ENCODE measurements at regions not wholly inside any gene's neighbourhood (a gene's known extent, or its start where the extent isn't known, plus 50 kb on each side); places are given as distances from the start of the nearest gene placed in this dataset.

DNA sequence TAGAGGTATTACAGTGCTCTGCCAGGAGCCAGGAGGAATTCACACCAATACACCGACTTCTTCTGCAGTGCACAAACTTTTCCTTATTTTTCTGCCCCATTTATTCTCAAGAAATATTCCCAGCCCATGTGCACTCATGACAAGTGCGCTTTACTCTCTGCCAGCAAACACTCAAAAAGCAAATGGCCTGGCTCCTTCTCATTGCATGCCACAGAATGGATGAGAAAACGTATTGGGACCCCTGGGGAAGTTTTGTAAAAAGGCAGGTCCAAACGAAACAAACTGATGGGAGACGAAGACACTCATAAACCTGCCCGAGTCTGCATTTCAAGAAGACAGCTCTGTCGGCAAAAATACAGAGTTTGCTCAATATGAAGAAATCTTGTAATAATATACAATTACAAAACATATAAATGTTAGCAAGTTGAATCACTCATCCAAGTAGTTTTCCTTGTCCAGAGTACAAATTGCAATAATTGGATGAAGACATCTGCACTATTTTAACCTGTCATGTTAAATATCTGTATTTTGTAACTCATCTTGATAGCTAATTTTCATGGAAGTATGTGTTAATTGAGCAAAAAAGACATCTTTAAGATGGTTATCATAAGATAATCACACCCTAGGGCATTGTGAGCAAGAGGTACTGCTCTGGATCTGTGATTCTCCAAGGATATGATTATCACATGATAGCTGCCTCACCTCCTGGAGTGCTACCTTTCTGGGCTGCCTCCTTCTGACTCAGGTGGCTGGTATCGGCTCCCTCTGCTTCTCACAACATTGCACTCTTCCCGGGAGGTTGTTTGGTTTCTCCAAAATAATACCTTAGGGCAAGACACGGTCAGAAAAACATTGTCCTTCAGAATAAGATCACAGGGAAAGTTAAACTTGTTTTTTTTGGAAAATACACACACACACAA is 260.8 kb upstream of the G2E3 start:
- no peak for DNase-seq (ENCODE audit: low read depth, low spot score)

DNA sequence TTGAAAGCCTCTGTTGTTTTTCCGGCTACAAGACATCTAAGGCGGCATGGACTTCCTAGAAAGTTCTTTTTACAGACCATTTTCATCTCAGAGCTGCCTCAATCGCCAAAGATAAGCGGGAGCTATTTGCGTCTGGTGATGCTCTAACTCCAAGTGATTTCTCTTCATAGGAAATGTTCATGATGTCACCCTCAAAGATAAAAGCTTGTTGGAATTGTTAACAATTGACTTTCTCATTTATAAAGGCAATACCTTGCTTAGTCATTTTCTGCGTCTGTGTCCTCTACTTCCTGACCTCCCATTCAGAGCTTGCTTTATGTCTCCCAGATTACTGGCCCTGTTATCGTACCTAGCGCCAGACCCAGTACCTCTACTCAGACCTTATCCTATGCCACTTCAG is 259.0 kb upstream of the G2E3 start:
- DNase-seq (ENCODE audit: low read depth, low spot score): no peak

DNA sequence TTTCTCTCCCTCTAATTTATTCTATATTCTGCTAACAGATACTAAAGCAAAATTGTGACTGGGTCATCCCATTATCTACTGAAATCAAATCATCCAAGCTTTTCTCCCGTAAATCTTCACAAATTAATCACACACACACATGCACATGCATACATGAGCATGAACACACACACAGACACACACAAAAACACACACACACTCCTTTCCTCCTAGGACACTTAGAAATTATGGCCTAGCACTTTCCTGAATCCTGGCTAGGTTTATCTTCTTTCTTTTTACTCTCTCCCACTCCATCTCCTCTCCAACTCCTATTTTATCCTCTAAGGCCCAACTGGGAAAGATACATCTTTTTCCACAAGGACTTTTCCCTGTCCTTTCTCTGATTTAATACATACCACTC is 255.6 kb upstream of the G2E3 start:
- no peak for DNase-seq (ENCODE audit: low read depth, low spot score)

DNA sequence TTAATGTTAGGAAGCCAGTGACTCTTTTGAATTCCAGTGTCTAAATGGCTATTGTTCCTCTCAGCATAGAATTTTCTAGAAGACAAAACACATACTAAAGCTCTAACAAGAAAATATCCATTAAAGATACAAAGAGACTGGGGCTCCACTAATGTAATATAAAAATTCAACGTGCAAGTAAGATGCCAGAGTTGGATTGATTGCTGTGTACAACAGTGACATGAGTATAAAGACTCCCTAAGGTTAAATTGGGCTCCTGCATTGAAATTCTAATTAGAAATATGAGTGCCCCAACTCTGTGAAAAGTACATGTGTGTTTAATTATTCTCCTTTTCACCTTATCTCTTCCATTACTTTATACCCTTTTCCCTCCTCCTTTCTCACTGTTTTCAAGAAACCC is 253.6 kb upstream of the G2E3 start:
- DNase-seq (ENCODE audit: low read depth, low spot score): no peak

DNA sequence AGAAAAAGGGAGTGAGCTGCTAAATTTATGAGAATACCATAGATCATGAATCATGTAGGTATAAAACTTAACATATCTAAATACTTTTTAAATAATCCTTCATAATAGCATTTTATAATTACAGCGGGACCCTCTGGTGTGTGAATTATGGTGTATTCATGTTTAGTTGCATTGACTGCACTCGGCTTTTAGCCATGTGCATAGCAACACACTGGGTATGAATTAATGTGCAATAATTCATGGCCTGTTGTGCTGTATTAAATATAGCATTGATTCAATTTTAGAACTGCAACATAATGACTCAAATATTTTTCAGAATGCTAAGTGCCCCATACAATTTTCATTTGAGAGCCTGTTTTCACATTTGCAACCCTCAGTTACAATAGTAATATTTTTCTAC is 249.6 kb upstream of the G2E3 start:
- DNase-seq (ENCODE audit: low read depth, low spot score): no peak

DNA sequence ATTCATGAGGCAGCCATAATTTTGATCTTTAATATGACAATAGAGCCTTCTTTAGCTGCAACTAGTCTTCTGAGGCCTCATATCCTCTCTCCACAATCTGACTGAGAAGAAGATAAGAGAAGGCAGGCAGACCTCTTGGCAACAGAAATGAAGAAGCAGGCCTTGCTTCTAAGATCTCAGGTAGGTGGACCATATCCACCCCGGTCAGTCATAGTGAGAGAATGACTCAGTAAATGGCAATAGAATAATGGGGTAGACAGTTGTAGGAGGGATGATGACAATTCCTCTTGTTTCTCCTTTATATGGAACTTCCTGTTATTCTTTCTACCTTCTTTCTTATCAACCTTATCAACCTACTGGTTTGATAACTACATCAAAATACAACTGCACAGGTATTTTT is 246.7 kb upstream of the G2E3 start:
- DNase-seq (ENCODE audit: low read depth, low spot score): no peak

DNA sequence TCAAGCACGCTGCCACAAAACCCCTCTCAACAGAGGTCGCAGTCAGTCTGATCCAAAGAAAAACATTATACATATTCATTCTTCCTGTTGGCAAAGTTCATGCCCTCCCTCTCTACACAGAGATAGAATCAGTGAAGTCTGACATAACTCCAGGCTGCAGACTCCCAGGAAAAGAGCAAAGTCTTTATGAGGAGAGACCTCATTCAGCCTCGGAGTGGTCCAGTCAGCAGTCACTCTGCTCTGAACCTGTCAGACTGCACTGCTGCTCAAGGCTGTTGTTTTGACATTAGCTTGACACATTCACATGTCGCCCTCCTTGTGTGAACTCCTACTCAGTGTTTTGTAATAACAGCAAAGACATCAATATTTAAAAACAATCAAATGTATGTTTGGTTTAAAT is 241.2 kb upstream of the G2E3 start:
- no peak for DNase-seq (ENCODE audit: low read depth, low spot score)

DNA sequence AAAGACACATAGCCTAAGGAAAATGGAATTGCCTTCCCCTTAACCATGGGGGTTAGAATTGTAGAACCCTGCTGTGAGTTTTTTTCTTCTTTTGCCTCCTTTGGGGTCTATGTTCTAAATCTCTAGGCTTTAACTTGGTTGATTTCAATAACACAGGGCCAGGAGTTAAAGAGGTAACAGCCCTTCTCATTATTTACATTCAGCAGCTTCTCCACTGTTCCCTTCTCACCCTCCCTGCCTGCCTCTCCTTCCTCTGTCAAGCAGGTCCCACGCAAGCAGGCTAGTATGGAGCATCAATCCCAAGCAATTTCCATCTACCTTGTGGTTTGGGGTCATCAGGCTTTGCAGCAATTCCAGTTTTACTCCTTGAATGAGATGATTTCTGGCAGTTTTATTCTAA is 236.1 kb upstream of the G2E3 start:
- no peak for DNase-seq (ENCODE audit: low read depth, low spot score)

DNA sequence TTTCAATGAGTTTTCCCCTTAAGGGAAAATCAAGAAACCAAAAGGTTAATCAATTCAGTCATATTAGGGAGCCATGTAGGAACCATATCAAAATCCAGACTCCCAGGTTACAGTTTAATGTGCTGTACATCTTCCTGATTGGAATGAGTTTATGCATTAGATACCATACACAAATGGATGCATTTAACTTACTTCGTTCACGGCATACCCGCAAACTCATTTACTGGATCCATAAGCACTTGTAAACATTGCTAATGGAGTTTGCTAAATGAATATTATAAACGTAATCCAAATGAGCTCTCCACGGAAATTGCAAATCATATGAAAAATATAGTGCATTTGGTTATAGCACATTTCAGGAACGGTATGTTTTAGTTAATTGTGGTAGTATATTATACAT is 228.9 kb upstream of the G2E3 start:
- no peak for DNase-seq (ENCODE audit: low read depth, low spot score)

DNA sequence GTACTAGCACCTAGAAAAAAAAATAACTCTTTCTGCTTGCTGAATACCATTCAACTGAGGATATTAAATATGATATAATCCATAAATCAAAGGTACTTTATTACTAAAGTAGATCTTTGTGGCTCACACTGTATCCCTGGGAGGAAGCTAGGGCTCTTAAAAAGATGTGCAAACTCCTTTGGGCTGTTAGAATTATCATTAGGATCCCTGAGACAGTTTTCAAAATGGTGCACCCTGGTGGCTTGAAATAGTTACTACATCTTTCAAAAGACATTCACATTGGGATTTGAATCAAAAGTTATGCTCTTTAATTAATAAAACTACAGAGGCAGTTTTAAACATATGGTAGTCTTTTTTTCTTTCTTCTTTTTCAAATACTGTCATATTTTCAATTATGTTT is 228.5 kb upstream of the G2E3 start:
- no peak for DNase-seq (ENCODE audit: low read depth, low spot score)

DNA sequence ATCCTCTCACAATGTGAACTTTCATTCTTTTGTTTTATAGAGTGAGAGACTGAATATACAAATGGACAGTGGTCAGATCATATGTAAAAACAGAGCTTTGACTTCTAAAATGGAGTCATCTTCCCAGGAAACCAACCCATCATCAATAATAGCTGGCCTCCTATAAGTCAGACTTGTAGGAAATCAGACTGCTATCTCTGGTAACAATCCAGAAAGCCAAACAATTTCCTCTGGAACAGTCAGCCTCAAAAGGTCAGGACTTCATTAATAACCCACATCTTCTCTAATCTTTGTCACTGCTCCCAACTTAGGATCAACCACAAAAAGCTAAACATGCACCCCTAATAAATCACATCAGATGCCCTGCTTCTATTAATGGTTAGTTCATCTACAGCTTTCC is 227.9 kb upstream of the G2E3 start:
- DNase-seq (ENCODE audit: low read depth, low spot score): no peak

DNA sequence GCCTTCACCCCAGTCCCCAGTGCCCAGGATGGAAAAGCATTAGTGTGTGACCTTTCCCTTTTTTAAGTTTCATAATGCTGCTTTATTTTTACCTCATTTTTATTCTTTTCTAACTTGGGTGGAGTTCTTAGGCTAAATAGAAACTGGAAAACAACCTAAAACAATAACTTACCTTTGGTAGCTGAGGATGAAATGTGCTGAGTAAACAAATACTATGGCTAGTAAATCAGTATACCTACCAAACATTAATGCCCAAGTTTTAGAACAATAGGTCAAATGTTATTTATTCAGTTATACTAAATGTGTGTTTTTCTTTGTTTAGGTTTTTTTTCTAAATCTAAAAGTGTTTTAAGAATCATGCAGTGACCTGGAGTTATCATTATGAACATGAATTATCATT is 226.6 kb upstream of the G2E3 start:
- DNase-seq (ENCODE audit: low read depth, low spot score): no peak

DNA sequence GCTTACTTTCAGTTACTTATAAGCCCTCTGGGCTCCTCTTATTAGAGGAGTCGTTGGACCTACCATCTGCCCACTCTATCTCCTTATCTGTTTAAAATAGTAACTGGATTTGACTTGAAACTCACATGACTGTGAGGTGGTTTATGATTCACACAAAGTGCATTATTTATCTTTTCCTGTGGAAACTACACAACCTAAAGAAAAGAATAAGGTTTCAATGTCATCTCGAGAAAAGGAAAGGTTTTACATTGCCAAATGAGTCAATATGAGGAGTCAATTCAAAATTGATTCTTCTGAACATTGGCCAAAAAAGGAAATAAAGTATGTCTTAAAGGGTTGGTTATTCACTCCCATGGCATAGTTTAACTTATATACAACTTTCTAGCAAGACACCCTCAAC is 225.0 kb upstream of the G2E3 start:
- no peak for DNase-seq (ENCODE audit: low read depth, low spot score)

DNA sequence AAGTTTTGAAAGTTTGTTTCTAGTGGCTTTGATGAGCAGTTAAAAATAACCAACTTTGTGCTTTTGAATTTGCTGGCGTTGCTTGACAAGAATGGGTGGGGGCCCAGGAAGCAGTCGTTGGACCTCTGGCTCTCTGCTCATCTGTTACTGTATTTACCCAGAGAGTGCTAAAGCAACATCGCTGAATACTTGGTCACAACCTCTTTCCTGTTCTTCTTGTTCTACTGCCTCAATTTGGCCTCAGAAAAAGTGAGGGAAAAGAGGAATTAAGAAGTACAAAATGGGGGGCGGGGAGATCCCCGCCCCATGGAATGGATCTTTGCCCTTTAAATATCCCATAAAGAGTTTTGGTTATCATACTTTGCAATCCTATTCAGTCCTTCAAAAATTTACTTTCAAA is 221.5 kb upstream of the G2E3 start:
- DNase-seq (ENCODE audit: low read depth, low spot score): no peak

DNA sequence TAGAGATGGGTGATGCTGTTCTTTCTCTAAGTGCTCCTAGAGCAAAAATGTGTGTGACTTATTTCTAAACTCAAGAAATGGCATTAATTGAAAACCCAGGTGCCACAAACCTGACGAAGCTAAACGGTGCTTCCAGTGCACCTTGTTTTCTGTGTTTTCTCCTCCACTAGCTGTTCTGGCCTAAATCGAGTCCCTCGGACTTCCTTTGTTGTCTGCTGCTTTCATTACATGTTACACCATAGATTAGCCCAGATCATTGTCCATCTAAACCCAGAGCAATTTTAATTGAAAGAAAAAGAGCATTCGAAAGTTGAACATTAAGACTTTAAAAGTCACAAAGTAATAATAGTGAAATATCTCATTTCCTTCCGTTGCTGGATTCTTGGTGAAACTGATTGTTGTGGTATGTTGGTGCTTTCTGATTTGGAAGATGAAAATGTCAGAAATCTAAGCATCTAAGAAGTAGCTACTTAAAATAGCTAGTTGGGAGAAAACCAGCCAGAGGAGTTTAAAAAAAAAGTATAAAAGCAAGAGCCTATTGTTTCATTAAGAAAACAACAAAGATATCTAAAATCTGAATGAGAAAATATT is 219.6 kb upstream of the G2E3 start:
- DNase-seq (ENCODE audit: low read depth, low spot score): no peak

DNA sequence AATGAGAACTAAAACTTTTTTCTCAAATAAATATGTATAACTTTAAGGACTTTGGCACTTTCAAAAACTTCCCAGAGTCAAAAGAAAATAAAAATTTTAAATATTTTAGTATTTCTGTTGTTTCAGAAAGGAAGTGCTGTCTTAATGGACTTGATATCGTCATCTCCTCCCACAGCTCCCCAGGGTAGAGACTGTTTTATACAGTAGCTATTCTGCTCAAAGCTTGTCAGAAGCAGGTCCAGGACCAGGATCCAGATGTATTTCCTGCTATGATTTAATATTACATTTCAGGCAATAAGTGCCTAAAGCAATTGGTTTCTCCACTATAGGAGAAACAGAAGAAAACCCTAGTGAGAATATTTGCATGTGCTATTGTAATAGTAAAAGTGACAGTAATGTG is 218.5 kb upstream of the G2E3 start:
- DNase-seq (ENCODE audit: low read depth, low spot score): no peak

DNA sequence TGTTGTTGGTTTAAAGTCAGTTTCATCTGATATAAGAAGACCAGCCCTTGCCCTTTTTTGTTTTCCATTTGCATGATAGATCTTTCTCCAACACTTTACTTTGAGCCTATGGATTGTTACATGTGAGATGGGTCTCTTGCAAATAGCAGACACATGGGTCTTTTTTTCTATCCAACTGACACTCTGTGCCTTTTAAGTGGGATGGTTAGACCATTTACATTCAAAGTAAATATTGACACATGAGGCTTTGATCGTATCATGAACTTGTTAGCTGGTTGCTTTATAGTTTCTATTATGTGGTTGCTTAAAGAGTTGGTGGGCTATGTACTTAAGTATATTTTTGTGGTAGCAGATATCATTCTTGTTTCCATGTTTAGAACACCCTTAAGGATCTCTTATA is 213.4 kb upstream of the G2E3 start:
- no peak for DNase-seq (ENCODE audit: low read depth, low spot score)

DNA sequence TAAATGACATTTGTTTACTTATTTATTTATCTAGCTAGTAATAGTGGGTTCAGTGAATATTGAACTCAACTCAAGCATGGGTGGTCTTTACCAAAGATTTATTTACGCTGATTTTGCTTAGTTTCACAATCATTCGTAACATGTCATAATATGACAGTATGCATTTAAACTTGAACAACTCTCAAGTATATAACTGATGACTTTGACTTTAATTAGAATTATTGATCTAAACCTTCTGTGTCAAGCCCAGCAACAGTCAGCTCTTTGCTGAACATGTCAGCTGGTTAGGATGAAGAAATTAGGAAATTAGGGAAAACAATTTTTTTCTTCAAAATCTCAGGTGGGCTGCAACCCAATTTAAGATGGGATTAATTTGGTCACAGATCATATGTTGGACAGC is 210.5 kb upstream of the G2E3 start:
- DNase-seq (ENCODE audit: low read depth, low spot score): no peak

DNA sequence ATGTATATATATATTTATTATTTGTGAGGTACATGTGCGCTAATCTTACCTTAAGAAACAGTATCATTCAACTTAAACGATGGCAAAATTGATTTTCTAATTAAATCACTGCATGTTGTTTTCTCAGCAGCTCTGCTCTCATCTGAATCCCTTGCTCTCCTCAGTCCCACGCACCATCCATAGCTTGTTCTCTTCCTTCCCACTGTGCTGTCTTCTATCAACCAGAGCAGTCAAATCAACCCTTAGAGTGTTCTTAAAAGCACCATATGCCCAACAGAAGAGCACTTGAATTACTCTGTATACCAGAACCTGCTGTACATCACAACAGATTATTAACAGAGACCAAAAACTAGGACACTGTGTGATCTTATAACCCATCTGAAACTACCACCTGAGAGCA is 209.4 kb upstream of the G2E3 start:
- DNase-seq (ENCODE audit: low read depth, low spot score): no peak

DNA sequence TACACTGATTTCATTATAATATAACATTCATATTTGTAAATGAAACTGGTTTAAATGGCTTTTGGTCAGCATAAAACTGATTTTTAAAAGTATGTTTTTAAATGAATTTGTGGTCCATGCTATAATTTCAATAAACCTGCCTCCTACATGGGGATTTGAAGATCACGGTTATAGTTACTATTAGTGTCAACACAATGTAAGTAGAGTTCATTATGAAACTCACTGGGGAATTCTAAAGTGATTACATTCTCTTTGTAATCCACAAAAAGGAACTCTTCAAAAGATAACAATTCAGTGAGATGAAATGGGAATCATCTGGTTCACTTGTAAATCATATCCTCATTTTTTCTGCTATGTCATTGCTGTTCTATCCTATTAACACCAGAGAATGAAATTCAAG is 204.5 kb upstream of the G2E3 start:
- no peak for DNase-seq (ENCODE audit: low read depth, low spot score)

DNA sequence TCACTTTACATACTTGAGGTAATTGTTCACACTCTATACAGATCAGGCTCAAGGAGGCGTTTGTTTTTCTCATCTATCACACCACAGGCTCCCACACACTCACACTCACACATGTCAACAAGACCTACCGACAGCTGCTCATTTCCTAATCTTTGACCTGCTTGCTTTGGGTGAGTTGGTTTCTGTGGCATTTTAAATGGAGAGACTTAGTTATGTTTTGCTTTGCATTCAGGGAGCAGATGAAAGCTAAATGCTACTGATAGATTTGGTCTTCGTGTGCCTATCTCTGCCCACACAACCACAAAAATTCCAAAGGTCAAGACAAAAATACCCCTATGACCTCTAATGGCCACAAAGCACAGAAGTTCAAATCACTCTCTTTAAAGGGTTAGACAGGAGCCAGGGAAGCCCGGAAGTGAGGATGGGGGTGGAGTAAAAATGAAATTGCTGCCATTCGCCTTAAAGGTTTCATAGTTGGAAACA is 203.5 kb upstream of the G2E3 start:
- no peak for DNase-seq (ENCODE audit: low read depth, low spot score)

DNA sequence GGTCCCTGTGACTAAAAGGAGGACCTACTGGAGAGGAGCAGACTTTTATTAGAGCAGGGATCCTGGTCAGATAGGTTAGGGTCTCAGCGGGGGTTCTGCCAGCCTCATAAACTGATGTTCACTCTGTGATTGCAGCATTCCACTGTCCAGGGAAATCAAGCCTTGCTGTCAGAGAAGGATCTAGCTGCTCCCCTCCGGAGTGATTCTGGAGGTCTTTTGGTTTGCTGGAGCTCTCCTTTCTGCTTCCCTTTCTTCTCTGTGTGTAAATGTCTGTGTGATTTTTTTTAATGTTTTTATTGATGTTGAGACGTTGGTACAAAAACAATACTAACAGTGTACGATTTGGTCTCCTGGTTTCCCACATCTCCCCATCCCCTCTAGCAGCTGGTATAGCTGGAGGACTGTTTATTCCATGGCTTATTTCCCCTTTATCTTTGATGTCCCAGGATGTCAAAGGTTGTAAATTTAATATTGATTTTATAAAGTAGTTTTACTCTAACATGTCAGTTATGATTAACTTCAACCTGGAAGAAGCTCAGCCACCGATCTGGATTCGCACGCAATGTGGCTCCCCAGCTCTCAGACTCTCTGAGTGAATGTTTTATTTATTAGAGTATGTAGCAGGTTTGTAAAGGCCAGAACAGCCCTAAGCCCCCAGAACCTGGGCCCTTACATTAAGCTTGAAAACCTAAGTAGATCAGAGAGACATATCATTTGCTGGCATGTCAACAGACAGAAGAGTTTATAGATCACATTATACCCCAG is 202.3 kb upstream of the G2E3 start:
- DNase-seq (ENCODE audit: low read depth, low spot score): no peak

DNA sequence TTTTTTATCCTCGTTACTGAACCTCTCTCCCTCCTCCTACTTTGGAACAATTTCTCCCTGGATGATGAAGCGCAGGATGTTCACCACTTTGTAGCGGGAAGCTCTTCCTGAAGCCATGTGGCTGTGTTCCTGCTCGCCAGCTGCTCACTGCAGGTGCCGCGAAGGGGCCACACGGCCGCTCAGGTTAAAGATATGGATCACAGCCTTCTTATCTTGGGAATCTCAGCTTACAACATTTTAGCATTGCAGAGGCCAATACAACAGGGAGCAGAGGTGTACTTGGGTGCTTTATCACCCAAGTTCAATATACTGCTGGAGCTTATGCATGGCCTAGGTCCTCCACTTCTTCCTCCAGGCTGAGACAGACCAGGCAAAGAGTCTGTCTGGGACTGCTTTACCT is 201.2 kb upstream of the G2E3 start:
- no peak for DNase-seq (ENCODE audit: low read depth, low spot score)

Data from smooth muscle cell of the brain vasculature (primary cell).